Right atrium auricular region (tissue), 2 donors: ENCODE measurements at regions not wholly inside any gene's neighbourhood (a gene's known extent, or its start where the extent isn't known, plus 50 kb on each side); places are given as distances from the start of the nearest gene placed in this dataset.

Source experiments
- DNase-seq: peaks from one replicate; pipeline ENCODE4 v3.0.0-alpha.2; 2019; ENCODE audit warnings: low spot score
- H3K27ac ChIP-seq, 2 donors: fragments of 200-600 bp; sonication (generic); 1 replicate in 1 of 2; 2 replicates in 1 of 2; pipeline ENCODE4 v1.5.1; 2016 to 2019
- H3K27me3 ChIP-seq, 2 donors: fragments of 200-600 bp; sonication (generic); one replicate each; pipeline versions ENCODE4 v1.5.1 to v1.6.0; 2017 to 2019
- H3K36me3 ChIP-seq: fragments of 200-600 bp; sonication (generic); one replicate; pipeline ENCODE4 v1.5.1; 2016
- H3K4me1 ChIP-seq, 2 donors: fragments of 200-600 bp; sonication (generic); one replicate each; pipeline versions ENCODE4 v1.5.1 to v1.6.0; 2017 to 2019
- H3K4me3 ChIP-seq, 2 donors: fragments of 200-600 bp; sonication (generic); 1 replicate in 1 of 2; 2 replicates in 1 of 2; pipeline ENCODE4 v1.5.1; 2017 to 2019; ENCODE audit warnings: mild to moderate bottlenecking in 1 of 2, moderate library complexity in 1 of 2
- H3K9me3 ChIP-seq, 2 donors: fragments of 200-600 bp; sonication (generic); one replicate each; pipeline ENCODE4 v1.5.1; 2019
- TF ChIP-seq, protein P1 (sequence below), 2 donors: fragments of 200-600 bp; sonication (generic); IDR thresholded peaks; one replicate each; pipeline ENCODE4 v1.5.1; 2019; ENCODE audit warnings: antibody characterized with exemption in 2 of 2

DNA sequence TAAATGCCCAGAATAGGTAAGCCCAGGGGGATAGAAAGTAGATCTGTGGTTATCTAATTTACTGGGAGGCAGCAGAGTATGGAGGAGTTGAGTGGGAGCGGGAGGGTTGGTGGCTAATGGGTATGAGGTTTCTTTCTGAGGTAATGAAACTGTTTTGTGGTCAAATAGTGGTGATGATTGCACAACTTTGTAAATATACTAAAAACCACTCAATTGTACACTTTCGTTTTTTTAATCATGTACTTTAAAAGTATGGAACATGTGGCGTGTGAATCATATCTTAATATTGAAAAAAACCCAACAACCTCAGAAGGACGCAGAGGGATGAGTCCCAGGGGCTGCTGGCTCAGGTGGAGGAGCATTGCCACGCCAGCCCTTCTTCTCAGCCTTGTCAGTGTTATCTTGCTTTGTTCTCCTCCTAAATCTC is 118.1 kb downstream of the WDR11 start:
- DNase-seq = no peak
- no peaks in the 10 kb centered on the region for H3K27me3 ChIP-seq
- H3K4me1 ChIP-seq = no peaks in the 10 kb centered on the region
- no peak overlapping the region for H3K4me3 ChIP-seq
- TF ChIP-seq, protein P1, sequence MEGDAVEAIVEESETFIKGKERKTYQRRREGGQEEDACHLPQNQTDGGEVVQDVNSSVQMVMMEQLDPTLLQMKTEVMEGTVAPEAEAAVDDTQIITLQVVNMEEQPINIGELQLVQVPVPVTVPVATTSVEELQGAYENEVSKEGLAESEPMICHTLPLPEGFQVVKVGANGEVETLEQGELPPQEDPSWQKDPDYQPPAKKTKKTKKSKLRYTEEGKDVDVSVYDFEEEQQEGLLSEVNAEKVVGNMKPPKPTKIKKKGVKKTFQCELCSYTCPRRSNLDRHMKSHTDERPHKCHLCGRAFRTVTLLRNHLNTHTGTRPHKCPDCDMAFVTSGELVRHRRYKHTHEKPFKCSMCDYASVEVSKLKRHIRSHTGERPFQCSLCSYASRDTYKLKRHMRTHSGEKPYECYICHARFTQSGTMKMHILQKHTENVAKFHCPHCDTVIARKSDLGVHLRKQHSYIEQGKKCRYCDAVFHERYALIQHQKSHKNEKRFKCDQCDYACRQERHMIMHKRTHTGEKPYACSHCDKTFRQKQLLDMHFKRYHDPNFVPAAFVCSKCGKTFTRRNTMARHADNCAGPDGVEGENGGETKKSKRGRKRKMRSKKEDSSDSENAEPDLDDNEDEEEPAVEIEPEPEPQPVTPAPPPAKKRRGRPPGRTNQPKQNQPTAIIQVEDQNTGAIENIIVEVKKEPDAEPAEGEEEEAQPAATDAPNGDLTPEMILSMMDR (IDR thresholded peaks at IDR 0.05) = no peak
- H3K27ac ChIP-seq = no peak overlapping the region
- H3K36me3 ChIP-seq = no peaks in the 10 kb centered on the region
- H3K9me3 ChIP-seq = peaks cover 0 to 10% of the 10 kb centered on the region in 2 donors

DNA sequence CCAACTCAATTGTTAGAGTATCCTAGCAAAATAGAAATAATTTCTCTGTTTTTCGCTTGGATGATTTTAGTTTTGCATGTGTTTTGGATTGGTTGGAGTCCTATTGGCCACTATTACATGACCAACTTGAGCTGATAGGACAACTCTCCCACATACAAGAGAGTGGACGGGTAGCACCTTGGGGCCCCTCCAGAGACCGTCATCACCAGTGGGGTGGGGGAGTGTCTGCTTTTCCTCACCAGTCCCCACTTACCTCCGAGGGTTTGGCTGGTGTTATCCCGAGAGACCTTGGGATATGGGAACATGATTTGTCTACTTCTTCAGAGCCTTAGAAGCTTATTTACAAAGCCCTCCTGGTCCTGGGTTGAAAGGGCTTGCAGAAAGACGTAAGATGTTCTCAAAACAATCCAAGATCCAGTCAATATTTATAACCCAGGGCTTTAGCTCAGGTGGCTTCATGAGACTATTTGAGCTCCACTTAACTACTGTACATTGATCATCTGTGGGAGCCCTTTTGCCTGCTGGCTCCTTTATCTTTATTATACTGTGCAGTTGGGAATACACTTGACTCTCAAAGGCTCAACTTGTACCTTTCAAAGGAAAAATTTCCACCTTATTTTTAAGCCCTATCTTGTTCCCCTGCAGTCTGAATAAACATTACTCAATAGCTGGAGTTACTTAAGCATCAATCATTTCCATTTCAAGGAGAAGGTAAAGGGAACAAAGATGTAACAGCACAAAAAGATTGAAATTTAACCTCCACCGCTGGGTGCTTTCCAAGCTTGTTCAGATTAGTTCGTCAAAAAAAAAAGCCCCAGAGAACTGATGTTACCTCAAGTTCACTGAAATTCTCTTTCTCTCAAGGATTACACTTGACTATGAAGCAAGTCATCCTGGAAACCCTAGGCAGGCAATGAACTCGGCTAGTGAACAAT is 119.7 kb downstream of the WDR11 start:
- H3K4me3 ChIP-seq = no peak overlapping the region
- H3K36me3 ChIP-seq = no peaks in the 10 kb centered on the region
- H3K27me3 ChIP-seq = no peaks in the 10 kb centered on the region
- no peak for DNase-seq
- no peak overlapping the region for H3K27ac ChIP-seq
- H3K4me1 ChIP-seq = no peaks in the 10 kb centered on the region
- peaks cover 0 to 16% of the 10 kb centered on the region in 2 donors for H3K9me3 ChIP-seq
- TF ChIP-seq, protein P1 (IDR thresholded peaks at IDR 0.05) = no peak

DNA sequence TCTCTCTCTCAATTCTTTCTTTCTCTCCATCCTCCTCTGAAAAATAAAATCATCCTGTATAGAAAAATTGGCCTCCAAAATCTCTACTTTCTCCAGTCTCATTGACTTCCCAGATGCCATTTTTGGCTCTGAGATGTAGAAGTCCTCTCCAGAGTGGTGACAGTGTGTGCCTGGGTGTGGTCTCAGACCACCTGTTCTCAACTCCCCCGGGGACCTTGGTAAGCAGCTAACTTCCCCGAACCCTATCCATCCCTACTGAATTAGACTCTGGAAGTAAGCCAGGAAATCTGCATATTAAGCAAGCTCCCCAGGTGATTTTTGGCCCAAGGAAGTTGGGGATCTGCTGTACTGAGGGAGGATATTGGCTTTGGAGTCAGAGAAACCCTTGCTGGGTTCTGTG is 120.5 kb downstream of the WDR11 start:
- H3K4me1 ChIP-seq = no peaks in the 10 kb centered on the region
- H3K27me3 ChIP-seq = no peaks in the 10 kb centered on the region

DNA sequence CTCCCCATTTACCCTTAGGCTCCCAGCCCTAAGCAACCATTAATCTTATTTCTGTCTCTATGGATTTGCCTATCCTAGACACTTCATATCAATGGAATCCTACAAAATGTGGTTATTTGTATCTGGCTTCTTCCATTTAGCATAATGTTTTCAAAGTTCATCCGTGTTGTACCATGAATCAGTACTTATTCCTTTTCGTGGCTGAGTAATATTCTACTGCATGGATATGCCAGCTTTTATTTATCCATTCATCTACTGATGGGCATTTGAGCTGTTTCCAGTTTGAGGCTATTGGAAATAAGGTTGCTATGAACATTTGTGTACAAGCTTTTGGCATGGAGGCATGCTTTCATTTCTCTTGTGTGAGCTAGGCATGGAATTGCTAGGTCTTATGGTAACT is 121.1 kb downstream of the WDR11 start:
- peaks cover 0 to 16% of the 10 kb centered on the region in 2 donors for H3K9me3 ChIP-seq
- H3K4me1 ChIP-seq = no peaks in the 10 kb centered on the region
- no peak overlapping the region for H3K27ac ChIP-seq
- TF ChIP-seq, protein P1 (IDR thresholded peaks at IDR 0.05) = no peak
- no peak overlapping the region for H3K4me3 ChIP-seq
- no peaks in the 10 kb centered on the region for H3K36me3 ChIP-seq
- no peak for DNase-seq
- no peaks in the 10 kb centered on the region for H3K27me3 ChIP-seq

More for the DNA sequence above, 120.5 kb downstream of the WDR11 start:
- H3K4me3 ChIP-seq = no peak overlapping the region
- H3K9me3 ChIP-seq = peaks cover 0 to 16% of the 10 kb centered on the region in 2 donors
- no peaks in the 10 kb centered on the region for H3K36me3 ChIP-seq
- no peak for DNase-seq
- TF ChIP-seq, protein P1 (IDR thresholded peaks at IDR 0.05) = no peak
- H3K27ac ChIP-seq = no peak overlapping the region

DNA sequence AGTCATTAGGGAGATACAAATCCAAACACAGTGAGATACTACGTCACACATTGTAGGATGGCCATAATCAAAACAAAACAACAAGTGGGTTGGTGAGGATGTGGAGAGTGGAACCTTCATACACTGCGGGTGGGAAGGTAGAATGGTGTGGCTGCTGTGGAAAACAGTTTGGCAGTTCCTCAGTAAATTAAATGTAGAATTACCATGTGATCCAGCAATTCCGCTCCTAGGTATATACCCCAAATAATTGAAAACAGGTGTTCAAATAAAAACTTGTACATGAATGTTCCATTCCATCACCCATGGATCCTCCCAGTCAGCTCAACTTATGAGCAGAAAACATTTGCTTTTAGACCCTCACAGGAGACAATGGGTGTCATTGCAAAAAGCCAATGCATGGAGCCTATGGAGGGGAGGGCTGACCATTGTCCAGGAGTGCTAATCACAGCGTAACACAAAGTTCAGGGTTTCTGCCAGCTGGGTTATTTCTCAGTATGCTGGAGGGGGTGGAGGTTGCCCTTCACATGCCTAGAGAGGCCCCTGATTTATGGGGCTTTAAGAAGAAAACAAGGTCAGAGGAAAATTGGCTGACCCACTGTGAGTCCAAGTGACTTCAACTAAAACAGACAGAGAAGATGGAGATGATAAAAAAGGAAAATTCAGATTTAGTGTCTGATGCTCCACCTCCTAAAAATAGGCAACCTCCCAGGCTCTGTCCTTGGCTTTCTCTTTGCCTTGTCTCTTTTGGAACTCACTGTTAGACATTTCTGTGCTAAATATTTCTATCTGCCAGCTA is 124.1 kb downstream of the WDR11 start:
- Histone ChIP-seq H3K27me3 (peaks cover 0 to 4% of the 10 kb centered on the region in 2 donors), H3K9me3 (peaks cover 0 to 16% of the 10 kb centered on the region in 2 donors), H3K27ac (no peak overlapping the region), H3K4me3 (no peak overlapping the region), H3K36me3 (no peaks in the 10 kb centered on the region), H3K4me1 (peaks cover 0 to 10% of the 10 kb centered on the region in 2 donors)
- TF ChIP-seq, protein P1 (IDR thresholded peaks at IDR 0.05) = no peak
- DNase-seq = peak; percentile 9
